T-helper 17 cell (primary cell): ENCODE measurements at regions not wholly inside any gene's neighbourhood (a gene's known extent, or its start where the extent isn't known, plus 50 kb on each side); places are given as distances from the start of the nearest gene placed in this dataset.

Experiments used
- ATAC-seq: fragments of 150-1000 bp; cut with Tn5 transposase; 2 replicates; pipeline ENCODE4 v1.10.0; 2021; ENCODE audit warnings: mild to moderate bottlenecking, moderate library complexity
- DNase-seq, 3 donors: peaks; one replicate each; pipeline versions ENCODE4 v3.0.0 to v3.0.0-alpha.2; 2020 to 2021
- H3K9me3 ChIP-seq: one replicate; pipeline ENCODE4 v1.7.0; 2013; ENCODE audit warnings: low read length, mild to moderate bottlenecking; ENCODE audit not compliant: control insufficient read depth, poor library complexity, severe bottlenecking
- H3K27ac Mint-ChIP-seq: one replicate; pipeline ENCODE4 v1.8.0; 2022; ENCODE audit warnings: mild to moderate bottlenecking, moderate library complexity, mixed read lengths
- H3K27me3 Mint-ChIP-seq: one replicate; pipeline ENCODE4 v1.8.0; 2022; ENCODE audit warnings: mixed read lengths
- H3K36me3 Mint-ChIP-seq: one replicate; pipeline ENCODE4 v1.8.0; 2022; ENCODE audit warnings: low read depth, mixed read lengths
- H3K4me1 Mint-ChIP-seq: one replicate; pipeline ENCODE4 v1.8.0; 2022; ENCODE audit warnings: mild to moderate bottlenecking, mixed read lengths
- H3K4me3 Mint-ChIP-seq: one replicate; pipeline ENCODE4 v1.8.0; 2022; ENCODE audit warnings: mild to moderate bottlenecking, moderate library complexity, mixed read lengths

- Mint-ChIP-seq H3K4me3 (no peak overlapping the region), H3K36me3 (no peaks in the 10 kb centered on the region), H3K27me3 (no peaks in the 10 kb centered on the region), H3K27ac (no peak overlapping the region), H3K4me1 (no peaks in the 10 kb centered on the region)
- ATAC-seq (no peak), DNase-seq (no peak)
- H3K9me3 ChIP-seq: no peaks in the 10 kb centered on the region
Observed at GRCh38 chr12:38016602-38017001, 300.0 kb upstream of the ALG10B start.

- H3K27me3 Mint-ChIP-seq: no peaks in the 10 kb centered on the region
- no peak for ATAC-seq
- DNase-seq: no peak
- H3K27ac Mint-ChIP-seq: no peak overlapping the region
- H3K36me3 Mint-ChIP-seq: no peaks in the 10 kb centered on the region
- H3K9me3 ChIP-seq: peaks cover 11% of the 10 kb centered on the region
- no peak overlapping the region for H3K4me3 Mint-ChIP-seq
- no peaks in the 10 kb centered on the region for H3K4me1 Mint-ChIP-seq
Observed at GRCh38 chr12:38025916-38026315, 290.7 kb upstream of the ALG10B start.

DNA sequence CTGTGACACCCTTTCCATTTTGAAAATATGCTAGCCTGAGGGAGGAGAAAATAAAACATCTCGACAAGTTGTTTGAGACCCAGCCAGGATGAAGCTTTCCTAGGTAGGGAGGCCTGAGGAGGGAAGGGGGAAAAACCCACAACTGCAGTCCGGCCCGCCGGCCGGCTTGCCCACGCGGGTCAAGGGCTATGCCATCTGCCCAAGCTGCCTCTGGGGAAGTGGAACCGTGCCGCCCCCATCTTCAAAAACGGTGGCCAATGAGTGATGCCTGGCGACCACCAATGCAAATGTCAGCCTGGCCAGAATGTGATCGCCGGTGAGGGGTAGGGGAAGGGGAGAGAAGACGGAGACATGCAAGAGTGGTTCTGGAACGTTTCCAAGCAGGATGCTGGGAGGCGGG, 263.5 kb upstream of the ALG10B start:
- Mint-ChIP-seq H3K27ac (no peak overlapping the region), H3K4me1 (no peaks in the 10 kb centered on the region), H3K4me3 (no peak overlapping the region), H3K27me3 (no peaks in the 10 kb centered on the region), H3K36me3 (no peaks in the 10 kb centered on the region)
- no peaks in the 10 kb centered on the region for H3K9me3 ChIP-seq
- ATAC-seq (no peak), DNase-seq (no peak)

DNA sequence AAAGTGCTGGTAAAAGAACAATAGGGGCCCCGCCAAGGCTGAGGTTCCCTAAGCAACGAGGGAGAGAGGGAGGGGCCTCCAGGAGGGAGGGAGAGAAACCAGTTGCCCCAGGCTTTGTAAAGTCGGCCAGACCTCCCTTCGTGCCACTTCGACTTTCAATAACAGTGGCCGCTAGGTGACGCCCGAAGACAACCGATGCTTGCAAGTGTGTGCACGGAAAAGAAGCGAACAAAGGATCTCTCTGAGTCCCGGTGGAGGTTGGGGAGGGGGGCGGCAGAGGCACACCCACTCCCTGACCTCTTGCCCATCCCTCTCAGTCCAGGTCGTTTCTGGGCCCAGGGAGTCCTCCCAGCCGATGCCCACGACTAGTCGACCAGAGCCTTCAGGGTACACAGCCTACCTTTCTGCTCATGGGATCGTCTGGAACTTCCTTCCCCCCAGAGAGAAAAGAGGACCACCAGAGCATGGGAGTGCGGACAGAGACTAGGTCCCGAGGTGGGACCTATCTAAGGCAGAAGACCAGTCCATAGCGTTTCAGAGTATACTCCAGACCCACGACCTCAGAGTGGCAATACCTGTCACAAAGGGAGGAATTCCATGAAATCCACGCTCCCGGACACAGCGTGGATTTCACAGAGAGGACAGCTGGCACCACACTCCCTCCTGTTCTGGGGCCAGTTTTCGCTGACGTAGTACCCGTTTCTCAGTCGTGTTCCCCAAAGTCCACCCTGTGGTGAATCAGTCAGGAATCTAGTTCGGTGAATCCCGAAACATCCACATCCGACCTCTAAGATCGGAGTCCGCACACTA, 262.7 kb upstream of the ALG10B start:
- H3K27me3 Mint-ChIP-seq: no peaks in the 10 kb centered on the region
- H3K27ac Mint-ChIP-seq: no peak overlapping the region
- no peak overlapping the region for H3K4me3 Mint-ChIP-seq
- ATAC-seq (no peak), DNase-seq (no peak)
- no peaks in the 10 kb centered on the region for H3K9me3 ChIP-seq
- H3K4me1 Mint-ChIP-seq: no peaks in the 10 kb centered on the region
- no peaks in the 10 kb centered on the region for H3K36me3 Mint-ChIP-seq

- Mint-ChIP-seq H3K36me3 (no peaks in the 10 kb centered on the region), H3K4me1 (no peaks in the 10 kb centered on the region), H3K4me3 (no peak overlapping the region), H3K27me3 (no peaks in the 10 kb centered on the region), H3K27ac (no peak overlapping the region)
- no peaks in the 10 kb centered on the region for H3K9me3 ChIP-seq
- DNase-seq: no peak
- ATAC-seq: no peak
Observed at GRCh38 chr12:38056701-38057689, 259.6 kb upstream of the ALG10B start.

- no peaks in the 10 kb centered on the region for H3K27me3 Mint-ChIP-seq
- no peak overlapping the region for H3K27ac Mint-ChIP-seq
- ATAC-seq (no peak), DNase-seq (no peak)
- H3K9me3 ChIP-seq: no peaks in the 10 kb centered on the region
- no peak overlapping the region for H3K4me3 Mint-ChIP-seq
- no peaks in the 10 kb centered on the region for H3K36me3 Mint-ChIP-seq
- no peaks in the 10 kb centered on the region for H3K4me1 Mint-ChIP-seq
Observed at GRCh38 chr12:38099686-38100085, 216.9 kb upstream of the ALG10B start.

DNA sequence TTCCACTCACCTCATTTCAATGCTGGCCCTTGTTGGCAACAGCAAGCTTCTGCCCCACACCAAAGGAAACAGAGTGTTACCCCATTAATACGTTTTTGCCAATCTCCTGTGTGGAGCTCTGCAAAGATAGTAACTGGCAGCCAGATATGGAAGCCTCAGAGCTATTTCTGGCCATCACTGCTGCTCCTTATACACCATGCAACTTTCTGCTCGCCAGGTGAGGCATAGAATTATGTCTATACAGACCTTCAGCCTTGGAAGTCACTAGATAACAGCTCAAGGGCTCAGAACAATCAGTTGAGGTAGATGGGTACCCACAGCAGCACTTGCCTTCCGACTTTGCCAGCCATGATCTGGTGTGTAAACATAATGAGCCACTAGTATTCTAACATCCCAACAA, 214.8 kb upstream of the ALG10B start:
- H3K4me1 Mint-ChIP-seq: no peaks in the 10 kb centered on the region
- DNase-seq (no peak), ATAC-seq (no peak)
- no peak overlapping the region for H3K27ac Mint-ChIP-seq
- no peak overlapping the region for H3K4me3 Mint-ChIP-seq
- H3K36me3 Mint-ChIP-seq: no peaks in the 10 kb centered on the region
- H3K9me3 ChIP-seq: no peaks in the 10 kb centered on the region
- no peaks in the 10 kb centered on the region for H3K27me3 Mint-ChIP-seq

- no peak for DNase-seq
- Mint-ChIP-seq H3K27ac (no peak overlapping the region), H3K4me3 (no peak overlapping the region), H3K36me3 (no peaks in the 10 kb centered on the region), H3K4me1 (no peaks in the 10 kb centered on the region), H3K27me3 (no peaks in the 10 kb centered on the region)
- no peaks in the 10 kb centered on the region for H3K9me3 ChIP-seq
- ATAC-seq: no peak
Observed at GRCh38 chr12:38102197-38102596, 214.4 kb upstream of the ALG10B start.

DNA sequence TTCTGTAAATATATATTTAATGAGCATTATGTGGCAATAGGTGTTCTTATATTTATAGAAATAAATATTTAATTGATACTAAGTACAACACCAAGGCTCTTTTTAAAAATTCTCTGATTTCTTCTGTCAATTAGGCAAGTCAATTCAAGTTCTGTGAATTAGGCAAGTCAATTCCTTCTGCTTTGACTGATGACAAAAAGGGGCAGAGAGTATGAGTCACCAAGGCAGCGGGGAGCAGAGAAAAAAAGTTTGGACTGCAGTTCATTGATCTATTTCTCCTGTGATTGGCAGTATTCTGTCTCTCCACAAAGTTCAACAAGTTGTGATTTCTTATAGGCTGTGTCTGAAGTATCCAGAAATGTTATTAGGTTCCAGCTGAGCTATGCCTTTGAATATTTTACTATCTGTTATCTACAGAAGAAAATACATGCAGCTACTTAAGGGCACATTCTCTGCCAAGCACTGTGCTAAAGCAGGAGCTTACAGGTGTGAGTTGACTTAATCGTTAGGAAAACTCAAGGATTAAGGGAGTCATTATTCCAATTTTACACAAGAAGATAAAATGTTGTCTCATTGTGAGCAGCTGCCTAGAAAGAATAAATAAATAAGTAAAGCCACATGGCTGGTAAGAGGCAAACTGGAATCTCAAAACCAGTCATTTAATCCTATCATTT, 206.4 kb upstream of the ALG10B start:
- no peak overlapping the region for H3K4me3 Mint-ChIP-seq

GRCh38 chr12:38113991-38114390, 202.6 kb upstream of the ALG10B start:
- H3K9me3 ChIP-seq: no peaks in the 10 kb centered on the region
- Mint-ChIP-seq H3K27ac (no peak overlapping the region), H3K36me3 (no peaks in the 10 kb centered on the region), H3K4me3 (no peak overlapping the region), H3K27me3 (no peaks in the 10 kb centered on the region), H3K4me1 (no peaks in the 10 kb centered on the region)
- no peak for DNase-seq
- ATAC-seq: no peak

More for the DNA sequence above, 206.4 kb upstream of the ALG10B start:
- H3K27ac Mint-ChIP-seq: no peak overlapping the region
- no peaks in the 10 kb centered on the region for H3K36me3 Mint-ChIP-seq
- H3K27me3 Mint-ChIP-seq: no peaks in the 10 kb centered on the region
- no peaks in the 10 kb centered on the region for H3K4me1 Mint-ChIP-seq
- ATAC-seq (no peak), DNase-seq (no peak)
- no peaks in the 10 kb centered on the region for H3K9me3 ChIP-seq

DNA sequence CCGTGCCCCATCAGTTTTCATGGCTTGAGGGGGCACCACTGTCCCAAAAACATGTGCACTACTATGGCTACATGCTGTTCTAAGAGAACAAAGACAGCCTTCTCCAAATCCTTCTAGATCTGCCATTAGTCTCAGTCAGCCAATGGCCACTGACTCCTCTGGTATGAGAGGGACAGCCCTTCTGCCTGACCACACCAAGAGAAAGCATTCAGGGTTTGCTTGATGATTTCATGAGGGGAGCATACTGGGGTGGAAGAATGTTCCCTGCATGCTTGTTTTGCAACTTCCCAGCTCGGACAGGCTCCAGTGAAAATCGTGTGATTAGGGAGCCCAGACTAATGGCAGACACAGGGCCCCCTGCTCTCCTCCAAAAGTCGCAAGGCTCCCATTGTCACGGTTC, 199.6 kb upstream of the ALG10B start:
- Mint-ChIP-seq H3K4me3 (no peak overlapping the region), H3K36me3 (no peaks in the 10 kb centered on the region), H3K4me1 (no peaks in the 10 kb centered on the region), H3K27me3 (no peaks in the 10 kb centered on the region), H3K27ac (no peak overlapping the region)
- ATAC-seq (no peak), DNase-seq (no peak)
- no peaks in the 10 kb centered on the region for H3K9me3 ChIP-seq

DNA sequence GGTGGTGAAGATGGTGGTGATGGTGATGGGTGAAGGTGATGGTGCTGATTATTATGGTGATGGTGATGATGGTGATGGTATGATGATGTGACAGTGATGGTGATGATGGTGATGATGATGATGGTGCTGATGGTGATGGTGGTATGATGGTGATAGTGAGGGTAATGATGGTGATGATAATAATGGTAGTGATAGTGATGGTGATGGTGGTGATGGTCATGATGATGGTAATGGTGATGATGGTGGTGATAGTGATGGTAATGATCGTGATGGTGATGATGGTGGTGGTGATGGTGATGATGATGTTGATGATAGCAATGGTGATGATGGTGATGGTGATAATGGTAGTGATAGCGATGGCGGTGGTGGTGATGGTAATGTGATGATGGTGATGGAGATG, 197.9 kb upstream of the ALG10B start:
- H3K4me3 Mint-ChIP-seq: no peak overlapping the region
- H3K27ac Mint-ChIP-seq: no peak overlapping the region

DNA sequence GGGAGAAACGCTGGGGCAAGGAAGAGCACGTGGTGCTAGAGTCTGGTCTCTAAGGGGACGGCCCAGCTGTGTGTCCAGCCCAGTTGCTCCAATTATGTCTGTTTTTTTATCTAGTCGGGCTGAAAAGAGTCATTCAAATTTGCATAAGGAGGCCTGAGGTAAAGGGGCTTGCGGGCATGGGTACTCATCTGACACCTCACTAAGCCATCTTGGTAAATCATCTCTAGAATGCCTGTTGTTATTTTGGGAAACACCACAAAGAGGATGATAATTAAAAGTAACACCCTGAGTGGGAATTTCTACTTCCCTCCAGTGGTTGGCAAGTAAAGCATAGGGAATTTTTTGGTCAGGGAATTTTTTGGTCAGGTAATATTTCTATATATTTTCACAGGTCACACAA, 196.1 kb upstream of the ALG10B start:
- Mint-ChIP-seq H3K4me3 (no peak overlapping the region), H3K27me3 (no peaks in the 10 kb centered on the region), H3K4me1 (no peaks in the 10 kb centered on the region), H3K27ac (no peak overlapping the region), H3K36me3 (no peaks in the 10 kb centered on the region)
- ATAC-seq: no peak
- H3K9me3 ChIP-seq: no peaks in the 10 kb centered on the region
- no peak for DNase-seq

More for the DNA sequence above, 197.9 kb upstream of the ALG10B start:
- H3K9me3 ChIP-seq: no peaks in the 10 kb centered on the region
- Mint-ChIP-seq H3K27me3 (no peaks in the 10 kb centered on the region), H3K4me1 (no peaks in the 10 kb centered on the region), H3K36me3 (no peaks in the 10 kb centered on the region)
- ATAC-seq: no peak
- DNase-seq: no peak
